ENCODE measurements at regions not wholly inside any gene's neighbourhood (a gene's known extent, or its start where the extent isn't known, plus 50 kb on each side); places are given as distances from the start of the nearest gene placed in this dataset.

DNA sequence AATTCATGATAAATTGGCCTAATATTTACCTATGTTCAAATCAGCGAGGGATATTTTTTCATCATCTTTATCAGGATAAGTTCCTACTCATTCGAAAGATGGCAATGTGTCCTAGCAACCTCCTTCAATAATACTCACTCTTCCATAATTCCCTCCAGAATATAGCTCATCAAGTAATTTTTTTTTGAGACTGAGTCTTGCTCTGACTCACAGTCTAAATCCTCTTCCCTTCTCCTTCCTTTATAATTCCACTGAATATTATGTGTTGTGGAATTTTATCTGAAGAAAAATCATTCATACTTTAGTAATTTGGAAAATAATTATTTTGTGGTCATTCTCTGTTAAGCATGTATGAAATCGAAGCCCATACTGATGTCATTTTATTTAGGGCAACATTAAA lies 663.8 kb downstream of the FLRT2 start:
- Histone ChIP-seq H3K36me3 (no peaks in the 10 kb centered on the region), H3K27me3 (no peaks in the 10 kb centered on the region), H3K4me1 (no peaks in the 10 kb centered on the region), H3K27ac (no peak overlapping the region), H3K9me3 (ENCODE audit: low read depth) (no peaks in the 10 kb centered on the region), H3K9ac (no peak overlapping the region), H4K20me1 (ENCODE audit: low read depth) (no peaks in the 10 kb centered on the region), H2AFZ (replicated peaks) (no peak overlapping the region), H3F3A (ENCODE audit: low read depth) (no peaks in the 10 kb centered on the region), H3K4me2 (no peak overlapping the region), H3K4me3 (no peak overlapping the region), H3K79me2 (ENCODE audit: low read depth) (no peaks in the 10 kb centered on the region)
- Mint-ChIP-seq H3K27me3 (ENCODE audit: insufficient read depth, low read depth) (no peaks in the 10 kb centered on the region), H3K4me3 (no peak overlapping the region), H3K36me3 (peaks cover under 1% of the 10 kb centered on the region), H3K4me1 (no peaks in the 10 kb centered on the region), H3K9me3 (peaks cover 4% of the 10 kb centered on the region), H3K27ac (no peak overlapping the region)
- no peak for DNase-seq (ENCODE audit: low spot score)
- TF ChIP-seq, protein P1, sequence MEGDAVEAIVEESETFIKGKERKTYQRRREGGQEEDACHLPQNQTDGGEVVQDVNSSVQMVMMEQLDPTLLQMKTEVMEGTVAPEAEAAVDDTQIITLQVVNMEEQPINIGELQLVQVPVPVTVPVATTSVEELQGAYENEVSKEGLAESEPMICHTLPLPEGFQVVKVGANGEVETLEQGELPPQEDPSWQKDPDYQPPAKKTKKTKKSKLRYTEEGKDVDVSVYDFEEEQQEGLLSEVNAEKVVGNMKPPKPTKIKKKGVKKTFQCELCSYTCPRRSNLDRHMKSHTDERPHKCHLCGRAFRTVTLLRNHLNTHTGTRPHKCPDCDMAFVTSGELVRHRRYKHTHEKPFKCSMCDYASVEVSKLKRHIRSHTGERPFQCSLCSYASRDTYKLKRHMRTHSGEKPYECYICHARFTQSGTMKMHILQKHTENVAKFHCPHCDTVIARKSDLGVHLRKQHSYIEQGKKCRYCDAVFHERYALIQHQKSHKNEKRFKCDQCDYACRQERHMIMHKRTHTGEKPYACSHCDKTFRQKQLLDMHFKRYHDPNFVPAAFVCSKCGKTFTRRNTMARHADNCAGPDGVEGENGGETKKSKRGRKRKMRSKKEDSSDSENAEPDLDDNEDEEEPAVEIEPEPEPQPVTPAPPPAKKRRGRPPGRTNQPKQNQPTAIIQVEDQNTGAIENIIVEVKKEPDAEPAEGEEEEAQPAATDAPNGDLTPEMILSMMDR (IDR thresholded peaks at IDR 0.05) = no peak
- no peak for TF ChIP-seq EZH2phosphoT487 (IDR thresholded peaks at IDR 0.05)
- no peak for TF ChIP-seq EZH2 (IDR thresholded peaks at IDR 0.05)

DNA sequence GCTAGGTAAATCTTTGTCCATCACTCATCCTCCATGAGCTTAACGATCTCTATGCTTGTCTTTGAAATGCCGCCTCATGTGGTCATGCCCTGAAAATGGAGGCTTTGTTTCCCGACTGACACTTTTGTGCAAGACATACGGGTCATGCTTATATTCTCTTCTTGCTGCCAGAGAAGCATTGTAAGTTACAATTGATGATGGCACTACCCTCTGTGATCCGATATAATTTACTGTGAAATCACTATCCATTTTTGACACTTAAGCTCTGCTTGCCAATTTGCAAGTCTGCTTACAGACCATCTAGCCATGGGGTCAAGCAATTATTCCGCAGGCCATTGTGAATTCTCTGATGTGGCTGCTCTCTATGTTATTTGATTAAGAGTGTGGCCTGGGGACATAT lies 650.0 kb downstream of the FLRT2 start:
- H3K9me3 Mint-ChIP-seq = no peaks in the 10 kb centered on the region
- Histone ChIP-seq H4K20me1 (ENCODE audit: low read depth) (no peaks in the 10 kb centered on the region), H3K27me3 (no peaks in the 10 kb centered on the region), H3K36me3 (no peaks in the 10 kb centered on the region), H3K79me2 (ENCODE audit: low read depth) (no peaks in the 10 kb centered on the region), H2AFZ (replicated peaks) (no peak overlapping the region), H3K4me3 (no peak overlapping the region), H3K9ac (no peak overlapping the region), H3K9me3 (ENCODE audit: low read depth) (no peaks in the 10 kb centered on the region), H3K4me1 (no peaks in the 10 kb centered on the region), H3K4me2 (no peak overlapping the region), H3K27ac (no peak overlapping the region), H3F3A (ENCODE audit: low read depth) (no peaks in the 10 kb centered on the region)
- H3K4me1 Mint-ChIP-seq = no peaks in the 10 kb centered on the region
- no peak overlapping the region for H3K4me3 Mint-ChIP-seq
- H3K27ac Mint-ChIP-seq = no peak overlapping the region
- no peak for TF ChIP-seq EZH2phosphoT487 (IDR thresholded peaks at IDR 0.05)
- no peak for TF ChIP-seq EZH2 (IDR thresholded peaks at IDR 0.05)
- TF ChIP-seq, protein P1 (IDR thresholded peaks at IDR 0.05) = no peak
- H3K27me3 Mint-ChIP-seq (ENCODE audit: insufficient read depth, low read depth) = no peaks in the 10 kb centered on the region
- DNase-seq (ENCODE audit: low spot score) = no peak
- H3K36me3 Mint-ChIP-seq = no peaks in the 10 kb centered on the region

DNA sequence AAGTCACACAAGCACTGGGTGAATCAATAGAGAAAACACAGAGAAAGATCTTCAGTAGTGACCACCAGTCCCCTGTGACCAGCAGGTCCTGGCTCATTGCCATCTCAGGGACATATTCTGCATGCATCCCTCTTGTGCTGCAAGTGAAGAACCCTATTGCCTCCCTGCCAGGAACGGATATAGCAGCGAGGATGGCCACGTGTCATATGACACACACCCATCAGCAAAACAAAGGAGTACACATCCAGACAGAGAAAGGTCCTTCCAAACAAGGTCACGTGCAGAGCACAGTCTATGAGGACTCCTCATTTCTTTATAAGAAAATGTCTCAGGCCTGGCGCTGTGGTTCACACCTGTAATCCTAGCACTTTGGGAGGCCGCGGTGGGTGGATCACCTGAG lies 638.4 kb downstream of the FLRT2 start:
- H3K4me3 Mint-ChIP-seq = no peak overlapping the region
- H3K4me1 Mint-ChIP-seq = no peaks in the 10 kb centered on the region
- no peak overlapping the region for H3K27ac Mint-ChIP-seq
- Histone ChIP-seq H3K4me1 (no peaks in the 10 kb centered on the region), H3K27ac (no peak overlapping the region), H3K79me2 (ENCODE audit: low read depth) (no peaks in the 10 kb centered on the region), H3K9me3 (ENCODE audit: low read depth) (no peaks in the 10 kb centered on the region), H4K20me1 (ENCODE audit: low read depth) (no peaks in the 10 kb centered on the region), H3K27me3 (no peaks in the 10 kb centered on the region), H3F3A (ENCODE audit: low read depth) (no peaks in the 10 kb centered on the region), H3K4me3 (no peak overlapping the region), H3K4me2 (no peak overlapping the region), H3K9ac (no peak overlapping the region), H3K36me3 (no peaks in the 10 kb centered on the region), H2AFZ (replicated peaks) (no peak overlapping the region)
- TF ChIP-seq EZH2 (IDR thresholded peaks at IDR 0.05) = no peak
- no peak for TF ChIP-seq EZH2phosphoT487 (IDR thresholded peaks at IDR 0.05)
- TF ChIP-seq, protein P1 (IDR thresholded peaks at IDR 0.05) = no peak
- H3K27me3 Mint-ChIP-seq (ENCODE audit: insufficient read depth, low read depth) = no peaks in the 10 kb centered on the region
- H3K36me3 Mint-ChIP-seq = no peaks in the 10 kb centered on the region
- no peak for DNase-seq (ENCODE audit: low spot score)
- H3K9me3 Mint-ChIP-seq = peaks cover 2% of the 10 kb centered on the region

GRCh38 chr14:86166541-86166940 lies 636.6 kb downstream of the FLRT2 start:
- no peak for TF ChIP-seq EZH2phosphoT487 (IDR thresholded peaks at IDR 0.05)
- Histone ChIP-seq H3K4me3 (no peak overlapping the region), H3K4me2 (no peak overlapping the region), H3K36me3 (no peaks in the 10 kb centered on the region), H3K9ac (no peak overlapping the region), H3K27me3 (no peaks in the 10 kb centered on the region), H3K9me3 (ENCODE audit: low read depth) (no peaks in the 10 kb centered on the region), H4K20me1 (ENCODE audit: low read depth) (no peaks in the 10 kb centered on the region), H3K4me1 (no peaks in the 10 kb centered on the region), H3F3A (ENCODE audit: low read depth) (no peaks in the 10 kb centered on the region), H3K79me2 (ENCODE audit: low read depth) (no peaks in the 10 kb centered on the region), H3K27ac (no peak overlapping the region), H2AFZ (replicated peaks) (no peak overlapping the region)
- no peaks in the 10 kb centered on the region for H3K36me3 Mint-ChIP-seq
- H3K9me3 Mint-ChIP-seq = peaks cover 2% of the 10 kb centered on the region
- no peaks in the 10 kb centered on the region for H3K4me1 Mint-ChIP-seq
- no peak overlapping the region for H3K27ac Mint-ChIP-seq
- no peak for DNase-seq (ENCODE audit: low spot score)
- H3K27me3 Mint-ChIP-seq (ENCODE audit: insufficient read depth, low read depth) = no peaks in the 10 kb centered on the region
- no peak overlapping the region for H3K4me3 Mint-ChIP-seq

Measured in neural progenitor cell (in vitro differentiated cells).